ENCODE measurements at regions not wholly inside any gene's neighbourhood (a gene's known extent, or its start where the extent isn't known, plus 50 kb on each side); places are given as distances from the start of the nearest gene placed in this dataset.
"Not testable (repeated sequence)": the region's sequence is repeated elsewhere in the genome, so short reads cannot be mapped to it uniquely, and the experiment has no call there.

DNA sequence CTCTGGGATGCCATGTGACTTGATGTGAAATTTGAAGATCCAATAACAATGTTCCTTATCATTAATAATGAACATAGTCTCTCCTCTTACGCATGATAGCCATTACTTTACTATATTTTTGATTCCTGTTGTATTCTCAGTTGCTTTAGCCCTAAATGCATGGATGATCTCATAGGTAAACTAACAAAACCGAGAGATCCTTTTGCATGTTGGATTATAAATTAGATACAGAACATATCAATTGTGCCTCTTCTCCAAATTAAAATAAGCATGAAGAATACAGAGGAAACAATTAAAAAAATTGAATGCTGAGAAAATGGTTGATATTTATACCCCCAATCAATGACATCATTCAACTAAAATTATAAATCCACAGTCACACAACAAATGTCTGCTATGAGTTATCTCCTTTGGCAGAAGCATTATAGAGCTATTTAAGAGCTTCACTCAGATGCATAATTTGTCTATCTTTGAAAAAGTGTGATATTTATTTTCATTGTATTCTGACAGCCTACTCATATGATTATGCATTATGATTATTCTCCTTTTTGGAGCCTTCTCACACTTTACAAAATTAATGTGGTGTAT, 386.4 kb upstream of the STXBP6 start:
- DNase-seq = no peak

DNA sequence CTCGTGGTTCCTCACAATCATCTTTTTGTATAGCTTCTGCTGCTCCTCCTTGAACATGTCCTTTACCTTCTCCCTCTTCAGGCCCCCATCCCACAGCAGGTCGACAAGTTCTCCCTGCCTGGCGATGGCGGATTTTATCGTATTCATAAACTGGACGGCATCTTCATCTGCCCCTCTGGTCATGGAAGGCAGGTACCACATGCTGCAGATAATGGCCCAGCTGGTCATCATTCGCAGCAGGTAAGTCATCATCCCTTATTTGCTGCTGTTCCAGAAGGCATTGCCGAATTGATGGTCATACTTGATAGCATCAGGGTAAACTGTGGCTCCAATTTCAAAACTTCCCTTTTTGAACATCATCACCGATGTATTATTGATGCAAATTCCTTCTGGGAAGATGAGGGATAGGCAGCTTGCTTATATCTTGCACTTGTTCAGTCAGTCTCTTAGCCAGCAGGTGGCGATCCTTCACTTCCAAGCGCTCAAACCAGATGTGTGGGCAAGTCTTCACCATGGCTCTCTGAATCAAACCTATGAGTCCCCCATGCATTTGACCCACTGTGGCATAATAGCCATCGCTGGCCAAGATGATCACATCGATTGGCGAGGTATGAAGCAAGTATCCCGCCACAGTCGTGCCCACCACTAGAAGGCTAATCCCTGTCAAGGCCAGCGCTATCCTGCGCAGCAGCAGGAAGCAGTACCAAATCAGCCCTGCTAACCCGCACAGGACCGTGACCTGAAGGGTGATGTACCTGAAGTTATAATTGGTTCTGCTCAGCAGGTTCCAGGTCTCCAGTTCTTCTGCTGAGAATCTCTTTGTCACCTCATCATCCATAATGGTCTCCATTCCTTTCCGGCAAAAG, 381.5 kb upstream of the STXBP6 start:
- peak; percentile 19 for DNase-seq

DNA sequence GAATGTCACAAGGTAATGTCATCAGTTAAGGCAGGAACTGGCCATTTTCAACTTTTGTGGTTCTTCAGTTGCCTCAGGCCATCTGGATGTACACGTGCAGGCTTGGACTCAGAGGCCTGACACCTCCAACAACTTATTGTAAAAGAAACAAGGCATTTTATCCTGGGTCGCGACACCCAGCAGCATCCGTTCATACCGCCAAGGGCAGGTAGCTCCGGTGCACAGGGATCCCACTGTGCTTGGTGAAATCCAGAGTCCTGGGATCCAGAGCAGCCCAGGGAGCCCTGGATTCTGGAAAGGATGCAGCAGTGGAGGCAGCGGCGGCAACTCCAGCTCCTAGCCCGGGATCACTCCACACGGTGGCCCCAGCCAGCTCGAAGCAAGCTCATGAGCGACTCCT, 380.9 kb upstream of the STXBP6 start:
- no peak for DNase-seq

DNA sequence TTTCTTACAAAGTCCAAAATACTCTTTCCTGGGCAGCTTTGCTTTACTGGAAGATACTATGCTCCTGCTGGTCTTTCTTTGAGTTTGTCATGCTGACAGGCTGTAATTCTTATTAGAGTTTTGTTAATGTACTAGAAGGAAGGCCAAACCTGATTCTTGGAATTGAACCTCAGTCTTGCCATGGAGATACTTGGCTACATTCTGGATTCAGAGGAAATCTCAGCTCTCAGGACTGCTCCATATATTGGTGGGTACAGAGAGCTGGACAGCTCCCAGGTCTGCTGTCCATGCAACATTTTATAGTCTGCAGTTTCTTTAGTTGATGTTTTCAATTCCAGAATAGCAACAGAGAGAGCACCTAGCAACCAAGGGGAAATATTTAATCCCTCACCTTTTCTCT, 363.1 kb upstream of the STXBP6 start:
- no peak for DNase-seq

DNA sequence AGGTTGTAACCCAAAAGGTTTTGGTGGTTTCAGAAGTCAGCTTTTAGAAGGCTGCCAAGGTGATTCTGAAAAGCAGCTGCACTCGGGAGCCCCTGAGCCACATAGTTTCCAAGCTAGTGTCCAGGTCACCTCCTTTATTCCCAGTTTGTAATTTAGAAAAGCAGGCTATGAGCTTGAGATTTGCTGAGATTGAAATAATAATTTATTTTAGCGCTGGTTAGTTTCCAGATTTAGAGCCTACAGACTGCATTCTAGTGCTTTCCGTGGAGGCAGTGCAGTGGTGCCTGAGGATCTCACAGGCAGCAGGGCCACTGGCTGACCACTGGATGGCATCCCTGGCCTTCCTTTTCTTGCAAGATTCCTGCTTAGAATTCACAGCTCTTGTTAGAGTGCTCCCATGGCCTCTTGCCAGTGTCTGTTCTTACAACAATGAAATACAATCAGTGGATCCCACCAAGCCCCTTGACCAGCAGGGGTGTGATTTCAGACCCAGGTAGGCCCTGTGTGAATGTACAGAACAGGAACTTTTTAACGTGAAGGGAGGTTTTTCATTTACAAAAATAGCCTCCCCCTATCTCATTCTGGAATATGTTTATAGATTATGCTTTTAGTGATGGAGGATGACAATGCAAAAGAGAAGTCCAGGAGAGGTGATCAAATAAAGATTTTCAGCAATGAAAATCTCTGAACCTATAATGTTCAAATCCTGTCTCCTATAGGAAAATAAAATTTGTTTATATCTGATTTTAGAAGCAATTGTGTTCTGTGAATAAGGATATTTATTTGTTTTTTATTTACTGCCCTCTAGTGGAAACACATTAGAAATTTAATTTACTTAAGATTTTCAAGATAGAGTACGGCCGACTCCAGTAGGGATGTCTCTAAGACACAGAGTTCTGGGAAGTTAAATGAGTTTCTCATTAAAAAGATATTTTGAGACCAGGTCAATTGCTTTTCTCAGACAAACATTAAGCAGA, 362.1 kb upstream of the STXBP6 start:
- DNase-seq = peak; percentile 30

DNA sequence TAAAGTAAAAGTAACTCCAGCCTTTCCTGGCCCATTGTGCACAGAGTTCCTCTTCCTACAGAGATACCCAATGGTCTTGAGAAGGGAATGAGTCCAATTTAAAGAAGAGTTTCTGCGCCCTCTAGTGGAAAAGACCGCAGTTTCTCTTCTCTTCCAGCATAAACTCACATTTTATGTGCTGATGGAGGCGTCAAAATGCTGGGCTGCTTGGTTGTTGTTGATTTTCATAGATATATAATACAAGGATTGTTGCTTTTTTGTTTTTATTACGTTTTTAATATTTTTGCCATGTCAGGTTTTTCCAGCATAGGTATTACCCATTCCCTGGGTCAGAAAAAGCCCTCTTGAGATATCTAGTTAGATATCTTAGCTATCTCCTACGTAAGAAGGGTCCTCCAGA, 356.9 kb upstream of the STXBP6 start:
- DNase-seq = peak; percentile 65

DNA sequence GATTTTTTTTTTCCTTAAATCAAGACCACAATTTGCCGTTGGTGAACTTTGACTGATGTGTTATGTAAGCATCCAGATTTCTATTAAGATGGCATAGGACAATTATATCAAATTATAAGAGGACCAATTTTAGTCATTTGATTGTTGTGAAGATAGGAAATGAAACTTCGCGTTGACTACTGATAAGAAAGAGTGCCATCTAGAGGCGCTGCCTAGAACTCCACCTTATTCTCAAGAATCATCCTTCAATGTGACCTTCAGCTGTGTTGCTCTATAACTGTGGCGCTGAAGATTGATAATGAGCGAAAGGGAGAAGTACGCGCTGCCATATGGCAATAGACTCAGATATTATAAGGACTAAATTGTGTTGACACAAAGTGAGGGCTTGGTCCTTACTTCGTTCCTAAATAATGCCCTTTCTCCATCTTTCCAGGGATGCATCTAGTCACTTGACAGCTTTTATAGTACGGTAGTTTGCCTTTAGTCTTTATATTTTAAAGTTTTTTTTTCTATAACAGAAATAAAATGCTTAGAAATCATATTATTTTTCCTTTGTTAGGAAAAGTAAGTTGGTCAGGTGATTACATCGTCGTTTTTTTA, 350.8 kb upstream of the STXBP6 start:
- DNase-seq = peak; percentile 71

DNA sequence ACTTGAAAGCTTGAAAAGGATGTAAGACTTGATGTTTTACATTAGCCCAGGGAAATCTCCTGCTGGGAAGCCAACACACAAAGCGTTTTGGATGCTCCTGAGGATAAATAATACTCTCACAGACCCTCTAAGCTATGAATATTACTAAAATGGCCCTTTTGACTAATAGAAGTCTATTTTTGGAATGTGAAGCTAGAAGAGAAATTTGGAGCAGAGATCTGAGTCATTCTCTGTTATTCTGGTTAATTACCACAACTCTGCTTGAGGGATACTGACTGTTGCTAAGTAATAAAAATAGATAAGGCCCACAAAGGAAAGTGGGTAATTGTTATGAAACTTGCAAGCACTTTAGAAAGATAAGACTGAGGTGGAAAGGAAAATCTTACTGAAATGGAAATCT, 346.2 kb upstream of the STXBP6 start:
- DNase-seq = no peak

DNA sequence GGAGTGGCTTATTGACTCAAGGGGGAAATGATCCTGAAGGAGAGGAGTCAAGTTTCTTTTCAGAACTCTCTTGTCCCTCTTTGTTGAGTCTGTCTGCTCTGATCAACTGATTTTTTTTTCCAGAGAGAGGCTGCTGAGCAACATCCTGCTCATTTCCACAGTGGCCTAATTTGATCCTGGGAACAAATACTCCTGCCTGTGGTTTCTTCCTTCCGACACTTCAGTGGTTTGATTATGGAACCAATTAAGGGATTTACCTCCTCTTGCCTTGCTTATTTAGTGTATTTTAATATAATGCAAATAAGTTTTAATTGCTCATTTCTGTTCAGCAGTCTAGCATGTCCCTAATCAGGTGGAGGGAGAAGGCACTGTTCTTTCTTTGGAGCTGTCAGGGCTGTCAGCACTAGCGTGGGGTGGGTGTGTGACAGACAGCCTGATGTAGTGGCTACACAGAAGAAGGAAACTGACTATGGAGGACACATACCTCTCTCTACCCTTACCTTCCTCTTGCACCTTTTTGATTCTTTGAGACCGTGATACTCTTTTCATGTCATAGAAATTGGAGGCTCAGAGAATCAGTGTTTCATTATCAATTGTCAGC, 344.9 kb upstream of the STXBP6 start:
- no peak for DNase-seq

DNA sequence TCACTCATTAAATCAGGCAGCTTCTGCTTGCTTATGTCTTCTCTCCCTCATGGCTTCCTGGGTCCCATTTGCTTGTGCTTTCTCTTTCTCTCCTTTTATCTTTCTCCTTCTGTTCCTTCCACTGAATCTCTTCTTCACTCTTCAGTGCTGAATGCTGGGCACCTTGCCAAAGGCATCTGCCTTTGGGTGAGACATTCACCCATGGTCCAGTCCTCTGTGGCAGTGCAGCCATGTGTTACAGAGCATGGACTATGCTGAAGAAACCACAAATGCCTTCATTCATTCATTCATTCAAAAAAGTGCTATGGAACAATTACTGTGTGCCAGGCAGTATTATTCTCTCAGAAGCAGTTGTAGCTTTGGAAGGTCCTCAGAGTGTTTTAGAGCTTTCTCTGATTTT, 344.4 kb upstream of the STXBP6 start:
- peak; percentile 11 for DNase-seq

DNA sequence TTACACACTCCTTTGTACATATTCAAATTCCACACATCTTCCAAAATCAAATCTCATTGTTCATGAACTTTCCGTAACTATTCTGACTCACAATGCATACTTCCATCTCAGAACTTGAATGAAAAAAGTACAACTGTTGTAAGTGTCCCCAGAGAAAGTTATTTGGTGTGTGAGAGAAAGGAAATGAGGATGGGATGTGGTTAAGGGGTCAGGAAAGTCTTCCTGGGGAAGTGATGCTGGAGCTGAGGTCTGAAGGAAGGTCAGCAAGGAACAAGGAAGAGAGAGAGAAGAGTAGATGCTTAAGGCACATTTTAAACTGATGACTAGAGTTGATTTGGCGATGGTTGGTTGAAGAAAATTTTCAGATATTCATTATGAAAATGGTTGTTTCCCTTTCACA, 340.0 kb upstream of the STXBP6 start:
- no peak for DNase-seq

DNA sequence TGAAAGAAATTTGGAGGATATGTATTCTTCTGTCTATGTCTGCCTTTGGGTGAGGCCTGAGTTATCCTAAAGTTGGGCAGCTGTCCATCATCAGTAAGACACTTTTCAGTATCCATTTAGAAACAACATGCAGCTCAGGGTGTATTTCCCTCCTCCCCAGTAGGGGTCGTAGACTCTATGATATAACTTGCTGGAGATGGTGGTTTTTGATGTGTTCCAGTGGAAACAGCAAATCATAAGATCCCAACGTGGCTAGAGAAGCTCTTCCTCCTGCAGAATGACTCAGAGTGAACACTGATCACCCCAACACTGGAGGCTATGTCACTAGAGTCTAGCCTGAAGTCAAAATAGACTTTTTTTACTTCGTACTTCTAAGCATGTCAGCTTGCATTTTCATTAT, 331.6 kb upstream of the STXBP6 start:
- DNase-seq = no peak

DNA sequence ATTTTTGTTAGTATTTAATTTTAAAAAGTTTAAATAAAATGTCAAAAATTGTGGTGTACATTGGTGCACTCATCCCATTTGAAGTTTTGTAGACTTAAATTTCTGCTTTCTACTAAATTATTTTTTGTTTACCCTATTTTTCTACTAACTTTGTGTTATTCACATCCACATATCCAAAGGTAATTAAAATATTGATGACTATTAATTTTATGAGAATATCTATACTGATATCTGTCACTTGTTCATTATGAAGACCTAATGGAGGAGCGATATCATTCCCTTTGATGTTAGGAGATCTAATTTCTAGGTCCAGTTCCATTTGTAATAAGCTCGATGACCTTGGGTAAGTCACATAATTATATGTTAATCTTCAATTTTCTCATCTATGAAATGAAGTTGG, 325.7 kb upstream of the STXBP6 start:
- no peak for DNase-seq

DNA sequence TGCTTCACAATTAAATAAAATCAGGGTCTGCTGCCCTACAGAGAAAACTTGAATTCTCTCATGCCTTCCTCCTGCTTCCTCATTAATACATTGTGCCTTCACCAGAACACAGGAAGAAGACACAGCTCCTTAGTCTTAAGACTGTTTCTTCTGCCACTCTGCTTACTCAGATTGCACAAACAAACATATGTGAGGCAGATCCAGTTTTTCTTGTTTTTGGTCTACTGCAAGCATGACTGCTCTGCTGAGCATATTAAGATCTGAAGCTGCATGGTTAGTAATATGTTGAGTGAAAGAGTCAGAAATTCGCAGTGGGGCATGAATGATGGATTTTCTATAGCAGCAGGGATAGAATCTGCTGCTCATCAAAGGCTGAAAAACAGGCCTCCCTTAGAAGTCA, 321.1 kb upstream of the STXBP6 start:
- DNase-seq = no peak

DNA sequence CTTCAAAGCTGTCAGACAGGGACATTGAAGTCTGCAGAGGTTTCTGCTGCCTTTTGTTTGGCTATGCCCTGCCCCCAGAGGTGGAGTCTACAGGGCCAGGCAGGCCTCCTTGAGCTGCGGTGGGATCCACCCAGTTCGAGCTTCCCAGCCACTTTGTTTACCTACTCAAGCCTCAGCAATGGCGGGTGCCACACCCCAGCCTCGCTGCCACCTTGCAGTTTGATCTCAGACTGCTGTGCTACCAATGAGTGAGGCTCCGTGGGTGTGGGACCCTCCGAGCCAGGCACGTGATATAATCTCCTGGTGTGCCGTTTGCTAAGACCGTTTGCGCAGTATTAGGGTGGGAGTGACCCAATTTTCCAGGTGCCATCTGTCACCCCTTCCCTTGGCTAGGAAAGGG, 320.1 kb upstream of the STXBP6 start:
- DNase-seq = not testable (repeated sequence)

DNA sequence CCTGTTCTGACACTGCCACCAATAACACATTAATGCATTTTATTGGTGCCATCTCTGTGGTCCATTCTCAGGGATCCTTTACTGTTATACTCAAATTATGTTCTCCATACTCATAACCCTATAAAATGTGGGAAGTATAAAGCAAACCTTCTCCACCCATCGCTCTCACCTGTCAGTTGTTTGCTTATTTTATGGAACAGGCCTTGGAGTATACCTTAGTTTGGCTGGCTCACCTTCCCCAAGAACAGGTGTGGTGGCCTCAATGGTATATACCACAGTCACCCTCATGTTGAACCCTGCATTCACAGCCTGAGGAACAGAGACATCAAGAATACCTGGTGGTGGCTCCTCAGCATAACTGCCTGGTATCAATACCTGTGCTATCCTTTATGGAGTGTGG, 308.4 kb upstream of the STXBP6 start:
- DNase-seq = no peak

DNA sequence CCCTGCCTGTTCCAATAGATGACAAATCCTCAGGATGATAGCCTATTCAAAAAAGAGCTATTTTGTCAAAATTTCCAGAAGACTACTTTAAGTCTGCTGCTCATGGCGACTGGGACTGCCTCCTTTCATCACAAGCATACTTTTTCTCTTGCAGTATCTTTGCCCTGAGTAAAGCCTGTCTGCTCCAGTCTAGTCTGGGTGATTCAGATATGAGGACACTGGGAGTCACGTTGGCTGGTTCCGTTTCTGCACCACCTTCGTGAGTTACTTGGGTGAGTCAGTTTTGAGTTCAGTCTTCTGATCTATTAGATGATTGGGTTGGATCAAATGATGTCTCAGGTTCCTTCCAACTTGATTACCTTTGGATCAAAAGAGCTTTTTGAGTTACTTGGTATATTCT, 301.3 kb upstream of the STXBP6 start:
- no peak for DNase-seq

DNA sequence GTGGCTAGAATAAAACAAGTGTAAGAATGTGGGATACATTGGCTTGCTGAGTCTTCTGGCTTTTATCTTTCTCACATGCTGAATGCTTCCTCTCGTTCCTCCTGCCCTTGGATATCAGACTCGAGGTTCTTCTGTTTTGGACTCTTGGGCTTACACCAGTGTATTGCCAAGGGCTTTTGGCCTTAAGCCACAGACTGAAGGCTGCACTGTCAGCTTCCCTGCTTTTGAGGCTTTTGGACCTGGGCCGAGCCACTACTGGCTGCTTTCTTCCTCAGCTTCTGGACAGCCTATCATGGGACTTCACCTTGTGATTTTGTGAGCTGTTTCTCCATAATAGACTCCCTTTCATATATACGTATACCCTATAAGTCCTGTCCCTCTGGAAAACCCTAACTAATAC, 300.9 kb upstream of the STXBP6 start:
- no peak for DNase-seq

DNA sequence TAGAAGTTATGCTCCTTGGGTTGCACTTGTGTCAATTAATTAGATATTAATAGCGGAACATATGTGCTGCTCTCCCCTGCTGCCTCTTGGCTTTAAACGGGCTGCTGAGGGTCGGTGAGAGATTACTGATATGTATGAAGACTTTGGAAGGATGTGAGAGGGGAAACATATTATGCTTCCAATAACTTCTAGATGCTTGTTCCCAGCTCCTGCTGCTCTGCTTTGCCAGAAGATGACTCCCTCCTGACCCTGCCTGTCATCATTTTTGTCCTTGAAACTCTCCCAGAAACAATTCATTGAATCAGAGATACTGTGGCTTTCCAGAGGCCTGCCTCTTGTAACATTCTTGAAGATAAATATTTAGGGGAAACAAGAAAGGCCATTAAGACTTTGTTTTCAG, 300.1 kb upstream of the STXBP6 start:
- DNase-seq = no peak

DNA sequence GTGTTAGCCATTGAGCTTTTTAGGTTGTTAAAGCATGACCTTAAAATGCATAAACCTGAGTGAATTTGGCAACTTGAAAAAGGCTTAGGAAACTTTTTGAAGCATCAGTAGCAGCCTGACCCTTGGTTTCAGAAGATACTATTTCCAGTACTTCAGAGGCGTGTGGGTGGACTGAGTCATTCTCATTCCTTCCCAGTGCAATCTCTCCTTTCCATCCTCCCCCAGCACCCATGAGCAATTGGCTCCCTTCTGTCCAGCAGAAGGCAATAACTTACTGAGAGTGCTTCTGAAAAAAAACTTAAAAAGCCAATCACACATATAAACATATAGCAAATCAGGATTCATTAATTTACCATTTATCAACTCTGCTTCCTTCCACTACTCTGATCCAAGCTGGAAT, 299.3 kb upstream of the STXBP6 start:
- no peak for DNase-seq

DNA sequence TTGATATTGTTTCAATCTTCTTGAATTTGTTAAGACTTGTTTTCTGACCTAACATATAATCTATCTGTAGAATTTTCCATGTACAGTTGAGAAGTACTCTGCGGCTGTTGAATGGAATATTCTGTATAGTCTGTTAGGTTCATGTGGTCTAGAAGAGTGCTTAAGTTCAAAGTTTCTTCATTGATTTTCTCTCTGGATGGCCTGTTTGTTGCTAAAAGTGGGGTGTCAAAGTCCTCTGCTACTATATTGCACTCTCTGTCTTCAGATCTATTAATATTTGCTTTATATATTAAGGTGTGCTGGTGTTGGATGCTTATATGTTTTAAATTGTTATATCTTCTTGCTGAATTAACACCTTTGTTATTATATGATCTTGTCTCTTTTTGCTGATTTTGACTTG, 290.9 kb upstream of the STXBP6 start:
- no peak for DNase-seq

DNA sequence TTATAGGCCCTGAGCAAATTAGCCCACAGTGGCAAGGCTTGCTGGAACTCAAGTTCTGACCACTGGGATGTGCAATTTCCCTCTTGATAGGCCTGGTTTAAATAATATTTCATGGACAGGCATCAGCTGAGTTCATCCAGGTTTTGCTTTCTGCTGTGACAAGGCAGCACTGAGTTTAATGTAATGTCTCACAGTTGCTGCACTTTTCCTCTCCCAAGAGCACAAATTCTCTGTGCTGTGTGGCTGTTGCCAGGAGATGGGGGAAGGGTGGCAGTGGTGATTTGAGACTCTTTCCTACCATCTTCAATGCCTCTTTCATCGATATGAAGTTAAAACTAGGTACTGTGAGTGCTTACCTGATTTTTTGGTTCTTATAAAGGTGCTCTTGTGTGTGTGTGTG, 272.8 kb upstream of the STXBP6 start:
- no peak for DNase-seq

DNA sequence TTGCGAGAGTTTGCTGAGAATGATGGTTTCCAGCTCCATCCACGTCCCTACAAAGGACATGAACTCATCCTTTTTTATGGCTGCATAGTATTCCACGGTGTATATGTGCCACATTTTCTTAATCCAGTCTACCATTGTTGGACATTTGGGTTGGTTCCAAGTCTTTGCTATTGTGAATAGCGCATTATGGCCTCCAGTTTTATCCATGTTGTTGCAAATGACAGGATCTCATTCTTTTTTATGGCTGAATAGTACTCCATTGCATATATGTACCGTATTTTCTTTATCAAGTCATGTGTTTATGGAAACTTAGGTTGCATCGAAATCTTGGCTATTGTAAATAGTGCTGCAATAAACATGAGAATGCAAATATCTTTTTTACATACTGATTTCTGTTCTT, 266.1 kb upstream of the STXBP6 start:
- not testable (repeated sequence) for DNase-seq

All from NCI-H345 (cell line).